ENCODE measurements at regions not wholly inside any gene's neighbourhood (a gene's known extent, or its start where the extent isn't known, plus 50 kb on each side); places are given as distances from the start of the nearest gene placed in this dataset.

DNA sequence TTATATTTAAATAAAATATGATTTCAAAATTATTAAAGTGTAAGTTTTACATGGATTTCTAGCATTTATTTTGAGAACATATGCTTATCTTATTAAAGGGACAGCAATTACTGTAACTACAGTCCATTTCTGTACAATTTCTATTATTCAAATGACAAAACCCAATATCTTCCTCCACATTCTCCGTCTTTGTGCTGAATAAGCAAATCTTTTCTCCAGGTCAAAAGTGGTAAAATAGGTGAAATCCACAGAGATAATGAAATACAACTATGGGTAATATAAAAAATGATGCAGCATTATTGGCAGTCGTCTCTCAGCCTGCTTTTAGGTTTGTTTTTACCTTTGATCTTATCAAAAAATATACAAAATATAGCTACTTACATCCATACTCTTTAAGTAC, 79.4 kb upstream of the OTX2 start:
- Histone ChIP-seq H4K5ac (ENCODE audit: insufficient read length, low read depth, low read length) (no peak overlapping the region), H3K23ac (ENCODE audit: insufficient read length, low read depth, low read length) (no peak overlapping the region), H3K14ac (ENCODE audit: insufficient read depth, low read length) (no peak overlapping the region), H3K79me2 (ENCODE audit: insufficient read depth, low read length) (no peaks in the 10 kb centered on the region), H3K56ac (ENCODE audit: insufficient read length, low read depth, low read length) (no peak overlapping the region), H3K79me1 (ENCODE audit: insufficient read depth, low read depth, low read length, poor library complexity, severe bottlenecking) (no peaks in the 10 kb centered on the region), H3K4me2 (ENCODE audit: insufficient read depth, insufficient read length, low read length) (no peak overlapping the region), H3K18ac (ENCODE audit: insufficient read length, low read depth, low read length) (no peak overlapping the region), H3K4me1 (ENCODE audit: insufficient read depth, low read length) (peaks cover 7% of the 10 kb centered on the region; the same call in 1 of the 2 replicates), H2AK5ac (ENCODE audit: insufficient read length, low read length) (no peak overlapping the region), H2BK5ac (ENCODE audit: insufficient read length, low read length) (no peak overlapping the region), H3K27me3 (ENCODE audit: insufficient read depth, low read length) (peaks cover 32% of the 10 kb centered on the region; the same call in 1 of the 2 replicates), H2AFZ (ENCODE audit: low read length) (no peak overlapping the region), H3K27ac (ENCODE audit: insufficient read length, low read depth, low read length) (no peak overlapping the region), H3T11ph (ENCODE audit: low read length) (no peak overlapping the region), H2BK20ac (ENCODE audit: low read depth, low read length, poor library complexity, severe bottlenecking) (no peak overlapping the region), H4K8ac (replicated peaks; ENCODE audit: insufficient read length, low read depth, low read length) (no peak overlapping the region), H3K9me3 (ENCODE audit: control insufficient read depth, low read depth, low read length) (no peaks in the 10 kb centered on the region), H4K91ac (ENCODE audit: insufficient read length, low read depth, low read length) (no peak overlapping the region), H3K9ac (ENCODE audit: extremely low read depth, insufficient read length, low read length) (no peak overlapping the region), H4K20me1 (ENCODE audit: control insufficient read depth, insufficient read depth, insufficient read length) (no peaks in the 10 kb centered on the region), H2BK120ac (ENCODE audit: low read depth, low read length, poor library complexity, severe bottlenecking) (no peak overlapping the region), H2BK15ac (ENCODE audit: low read depth, low read length) (no peak overlapping the region), H3K23me2 (ENCODE audit: insufficient read length, low read depth, low read length, poor library complexity, severe bottlenecking) (no peaks in the 10 kb centered on the region), H3K4ac (ENCODE audit: low read depth, low read length) (no peak overlapping the region), H2BK12ac (ENCODE audit: insufficient read length, low read depth, low read length) (no peak overlapping the region)
- H3K4me3 Mint-ChIP-seq, result no peak overlapping the region
- no peak for DNase-seq
- H3K27me3 Mint-ChIP-seq (ENCODE audit: low read depth), result peaks cover 53% of the 10 kb centered on the region
- no peaks in the 10 kb centered on the region; a peak in 1 of 7 replicates for H3K36me3 Mint-ChIP-seq (ENCODE audit: insufficient read depth in 1 of 3, low read depth in 3 of 3)
- H3K27ac Mint-ChIP-seq, result no peak overlapping the region
- TF ChIP-seq, protein P1, sequence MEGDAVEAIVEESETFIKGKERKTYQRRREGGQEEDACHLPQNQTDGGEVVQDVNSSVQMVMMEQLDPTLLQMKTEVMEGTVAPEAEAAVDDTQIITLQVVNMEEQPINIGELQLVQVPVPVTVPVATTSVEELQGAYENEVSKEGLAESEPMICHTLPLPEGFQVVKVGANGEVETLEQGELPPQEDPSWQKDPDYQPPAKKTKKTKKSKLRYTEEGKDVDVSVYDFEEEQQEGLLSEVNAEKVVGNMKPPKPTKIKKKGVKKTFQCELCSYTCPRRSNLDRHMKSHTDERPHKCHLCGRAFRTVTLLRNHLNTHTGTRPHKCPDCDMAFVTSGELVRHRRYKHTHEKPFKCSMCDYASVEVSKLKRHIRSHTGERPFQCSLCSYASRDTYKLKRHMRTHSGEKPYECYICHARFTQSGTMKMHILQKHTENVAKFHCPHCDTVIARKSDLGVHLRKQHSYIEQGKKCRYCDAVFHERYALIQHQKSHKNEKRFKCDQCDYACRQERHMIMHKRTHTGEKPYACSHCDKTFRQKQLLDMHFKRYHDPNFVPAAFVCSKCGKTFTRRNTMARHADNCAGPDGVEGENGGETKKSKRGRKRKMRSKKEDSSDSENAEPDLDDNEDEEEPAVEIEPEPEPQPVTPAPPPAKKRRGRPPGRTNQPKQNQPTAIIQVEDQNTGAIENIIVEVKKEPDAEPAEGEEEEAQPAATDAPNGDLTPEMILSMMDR (conservative IDR thresholded peaks at IDR 0.05), result no peak
- H3K9me3 Mint-ChIP-seq, result no peaks in the 10 kb centered on the region; a peak in 2 of 5 replicates
- no CpG with 5 or more reads among the region's 2 CpGs for WGBS (ENCODE audit: extremely low coverage, insufficient read length, low lambda C conversion rate)
- peaks cover 81 to 83% of the 10 kb centered on the region in 2 experiments for H3K4me1 Mint-ChIP-seq

Measured in H9 (cell line).